ENCODE measurements at regions not wholly inside any gene's neighbourhood (a gene's known extent, or its start where the extent isn't known, plus 50 kb on each side); places are given as distances from the start of the nearest gene placed in this dataset.

- TF ChIP-seq CTCF (conservative IDR thresholded peaks at IDR 0.05; ENCODE audit: low read depth in 2 of 2) (no peak), JUNB (IDR thresholded peaks at IDR 0.05; ENCODE audit: unreplicated experiment) (no peak), REST (IDR thresholded peaks at IDR 0.05; ENCODE audit: unreplicated experiment) (no peak), NANOG (IDR thresholded peaks at IDR 0.05; ENCODE audit: borderline replicate concordance) (no peak), STAT1 (IDR thresholded peaks at IDR 0.05; ENCODE audit: unreplicated experiment) (no peak), CREB1 (CRISPR knock-in tag; IDR thresholded peaks at IDR 0.05; ENCODE audit: low read depth) (no peak)
- TF ChIP-seq, protein P1, sequence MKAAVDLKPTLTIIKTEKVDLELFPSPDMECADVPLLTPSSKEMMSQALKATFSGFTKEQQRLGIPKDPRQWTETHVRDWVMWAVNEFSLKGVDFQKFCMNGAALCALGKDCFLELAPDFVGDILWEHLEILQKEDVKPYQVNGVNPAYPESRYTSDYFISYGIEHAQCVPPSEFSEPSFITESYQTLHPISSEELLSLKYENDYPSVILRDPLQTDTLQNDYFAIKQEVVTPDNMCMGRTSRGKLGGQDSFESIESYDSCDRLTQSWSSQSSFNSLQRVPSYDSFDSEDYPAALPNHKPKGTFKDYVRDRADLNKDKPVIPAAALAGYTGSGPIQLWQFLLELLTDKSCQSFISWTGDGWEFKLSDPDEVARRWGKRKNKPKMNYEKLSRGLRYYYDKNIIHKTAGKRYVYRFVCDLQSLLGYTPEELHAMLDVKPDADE (IDR thresholded peaks at IDR 0.05) = no peak
Observed at GRCh38 chr6:156402628-156403027, 374.6 kb upstream of the ARID1B start (continued).

DNA sequence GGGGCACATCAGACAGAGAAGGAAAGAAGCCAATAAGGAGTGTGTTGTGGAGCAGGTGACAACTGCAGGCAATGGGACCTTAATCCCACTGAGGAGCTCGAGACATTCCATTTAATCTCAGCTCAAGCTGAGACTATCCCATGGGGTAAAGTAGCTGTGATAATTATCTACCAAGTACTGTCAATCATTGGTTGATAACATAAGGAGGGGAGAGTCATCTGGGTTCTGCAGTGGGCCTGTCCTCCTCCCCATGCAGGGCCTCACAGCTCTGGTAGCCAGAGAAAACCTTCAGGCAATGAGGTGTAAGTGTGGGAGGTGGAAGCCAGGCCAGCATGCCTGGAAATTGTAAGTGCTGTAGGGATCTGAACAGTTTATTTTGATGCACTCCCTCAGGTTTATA is 375.0 kb upstream of the ARID1B start:
- Histone ChIP-seq H3K9me2 (ENCODE audit: insufficient read depth) (no peaks in the 10 kb centered on the region), H3K4me2 (no peak overlapping the region), H4K20me1 (replicated peaks; ENCODE audit: insufficient read depth) (no peaks in the 10 kb centered on the region), H2AFZ (no peak overlapping the region), H3F3A (replicated peaks; ENCODE audit: low read depth) (no peaks in the 10 kb centered on the region), H3K27me3 (ENCODE audit: insufficient read depth) (no peaks in the 10 kb centered on the region), H3K4me1 (ENCODE audit: insufficient read depth) (peaks cover 27% of the 10 kb centered on the region), H3K79me2 (replicated peaks; ENCODE audit: insufficient read depth) (no peaks in the 10 kb centered on the region), H3K27ac (ENCODE audit: low read depth) (no peak overlapping the region), H3K36me3 (ENCODE audit: insufficient read depth) (no peaks in the 10 kb centered on the region), H3K4me3 (no peak overlapping the region)
- Mint-ChIP-seq H3K4me3 (no peak overlapping the region), H3K36me3 (ENCODE audit: low read depth) (no peaks in the 10 kb centered on the region), H3K9me3 (no peaks in the 10 kb centered on the region; the same call in 1 of the 3 replicates), H3K4me1 (peaks cover 20% of the 10 kb centered on the region), H3K27ac (peak overlapping the region; percentile 57; the same call in 1 of the 2 replicates), H3K27me3 (ENCODE audit: insufficient read depth, low read depth, poor library complexity) (peaks cover 2% of the 10 kb centered on the region)
- ATAC-seq (no peak), DNase-seq (ENCODE audit: low spot score) (no peak)
- TF ChIP-seq EZH2 (IDR thresholded peaks at IDR 0.05; ENCODE audit: low read depth, unreplicated experiment) (no peak), CREB1 (CRISPR knock-in tag; IDR thresholded peaks at IDR 0.05; ENCODE audit: low read depth) (no peak), NANOG (IDR thresholded peaks at IDR 0.05; ENCODE audit: borderline replicate concordance) (no peak), EZH2phosphoT487 (IDR thresholded peaks at IDR 0.05; ENCODE audit: unreplicated experiment) (no peak), ZNF462 (CRISPR knock-in tag; IDR thresholded peaks at IDR 0.05) (no peak)
- TF ChIP-seq, protein P1 (IDR thresholded peaks at IDR 0.05) = no peak

All from GM23338 (cell line).